GM12891 (cell line): ENCODE measurements at regions not wholly inside any gene's neighbourhood (a gene's known extent, or its start where the extent isn't known, plus 50 kb on each side); places are given as distances from the start of the nearest gene placed in this dataset.

ENCODE experiments used
- POLR2A ChIP-seq: IDR thresholded peaks from 2 replicates; pipeline ENCODE4 v1.6.1; 2011; ENCODE audit warnings: low read depth, low read length, control low read depth
- POLR2AphosphoS5 ChIP-seq: IDR thresholded peaks from 2 replicates; pipeline ENCODE4 v1.6.1; 2011; ENCODE audit warnings: low read depth, low read length, control low read depth
- SPI1 ChIP-seq: IDR thresholded peaks from 2 replicates; pipeline ENCODE4 v1.6.1; 2011; ENCODE audit warnings: low read depth, low read length, control low read depth
- TAF1 ChIP-seq: IDR thresholded peaks from 2 replicates; pipeline ENCODE4 v1.6.1; 2011; ENCODE audit warnings: low read depth, low read length, control low read depth

- TF ChIP-seq SPI1 (no peak), POLR2AphosphoS5 (no peak), POLR2A (no peak), TAF1 (no peak)
Measured at GRCh38 chr6:102793752-102794151, 1400.2 kb downstream of the GRIK2 start.
